ENCODE measurements at regions not wholly inside any gene's neighbourhood (a gene's known extent, or its start where the extent isn't known, plus 50 kb on each side); places are given as distances from the start of the nearest gene placed in this dataset.

DNA sequence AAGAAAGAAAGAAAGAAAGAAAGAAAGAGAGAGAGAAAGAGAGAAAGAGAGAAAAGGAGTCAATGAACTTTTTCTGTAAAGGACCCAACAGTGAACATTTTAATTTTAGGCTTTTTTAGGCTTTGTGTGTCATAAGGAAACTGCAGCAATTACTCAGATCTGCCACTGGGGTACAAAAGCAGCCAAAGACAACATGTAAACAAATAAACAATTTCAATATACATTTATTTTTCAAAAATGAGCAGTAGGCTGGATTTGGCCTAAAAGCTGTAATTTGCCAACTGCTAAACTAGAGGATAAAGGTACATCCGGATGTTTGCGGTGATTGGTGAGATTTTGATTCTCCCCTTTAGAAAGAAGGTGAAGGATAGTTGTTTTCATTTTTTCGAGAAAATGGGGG is 143.6 kb downstream of the CEMIP2 start:
- TF ChIP-seq CTCF (IDR thresholded peaks at IDR 0.05) = no peak
- TF ChIP-seq EZH2phosphoT487 (IDR thresholded peaks at IDR 0.05) = no peak
